ENCODE measurements at regions not wholly inside any gene's neighbourhood (a gene's known extent, or its start where the extent isn't known, plus 50 kb on each side); places are given as distances from the start of the nearest gene placed in this dataset.
"Not testable (repeated sequence)": the region's sequence is repeated elsewhere in the genome, so short reads cannot be mapped to it uniquely, and the experiment has no call there.

GRCh38 chr20:12699374-12700228 lies 309.2 kb upstream of the SPTLC3 start:
- no peak for DNase-seq

GRCh38 chr20:12700701-12701100 lies 308.1 kb upstream of the SPTLC3 start:
- no peak for DNase-seq

- DNase-seq, result no peak
Measured at GRCh38 chr20:12702312-12702711, 306.5 kb upstream of the SPTLC3 start.

- no peak for DNase-seq
Measured at GRCh38 chr20:12715371-12715770, 293.4 kb upstream of the SPTLC3 start.

- DNase-seq, result no peak
Measured at GRCh38 chr20:12715991-12716680, 292.6 kb upstream of the SPTLC3 start.

- no peak for DNase-seq
Measured at GRCh38 chr20:12717061-12717460, 291.7 kb upstream of the SPTLC3 start.

- DNase-seq, result no peak
Measured at GRCh38 chr20:12718619-12719018, 290.2 kb upstream of the SPTLC3 start.

GRCh38 chr20:12721636-12722035 lies 287.1 kb upstream of the SPTLC3 start:
- no peak for DNase-seq

- DNase-seq, result no peak
Measured at GRCh38 chr20:12722091-12722490, 286.7 kb upstream of the SPTLC3 start.

GRCh38 chr20:12723811-12724210 lies 285.0 kb upstream of the SPTLC3 start:
- DNase-seq, result no peak

- no peak for DNase-seq
Measured at GRCh38 chr20:12728782-12729181, 280.0 kb upstream of the SPTLC3 start.

GRCh38 chr20:12729326-12729725 lies 279.4 kb upstream of the SPTLC3 start:
- no peak for DNase-seq

GRCh38 chr20:12733811-12734210 lies 275.0 kb upstream of the SPTLC3 start:
- DNase-seq, result no peak

- no peak for DNase-seq
Measured at GRCh38 chr20:12737497-12737896, 271.3 kb upstream of the SPTLC3 start.

GRCh38 chr20:12737900-12738299 lies 270.9 kb upstream of the SPTLC3 start:
- DNase-seq, result no peak

- DNase-seq, result no peak
Measured at GRCh38 chr20:12740647-12741046, 268.1 kb upstream of the SPTLC3 start.

- DNase-seq, result no peak
Measured at GRCh38 chr20:12744037-12744436, 264.7 kb upstream of the SPTLC3 start.

- DNase-seq, result no peak
Measured at GRCh38 chr20:12748359-12748994, 260.3 kb upstream of the SPTLC3 start.

- DNase-seq, result no peak
Measured at GRCh38 chr20:12750221-12750620, 258.6 kb upstream of the SPTLC3 start.

GRCh38 chr20:12752900-12753693 lies 255.7 kb upstream of the SPTLC3 start:
- DNase-seq, result not testable (repeated sequence)

- not testable (repeated sequence) for DNase-seq
Measured at GRCh38 chr20:12753742-12754141, 255.0 kb upstream of the SPTLC3 start.

- not testable (repeated sequence) for DNase-seq
Measured at GRCh38 chr20:12759493-12759892, 249.3 kb upstream of the SPTLC3 start.

- no peak for DNase-seq
Measured at GRCh38 chr20:12762725-12763124, 246.0 kb upstream of the SPTLC3 start.

Data from AML-193 (cell line).